Endothelial cell of umbilical vein (primary cell): ENCODE measurements at regions not wholly inside any gene's neighbourhood (a gene's known extent, or its start where the extent isn't known, plus 50 kb on each side); places are given as distances from the start of the nearest gene placed in this dataset.

Source experiments
- BruUV-seq: library from RNA; stranded (reverse); fragments of 400-500 nt; replicated peaks from 2 replicates; lab custom pipeline; 2021; lab: Mats Ljungman, UMichigan
- CTCF ChIA-PET: fragments of 300-600, 350-600 bp; sonication (Branson Sonifier 250); formaldehyde crosslinking; loops from one replicate; lab custom pipeline; 2021; ENCODE audit warnings: antibody characterized with exemption, inconsistent platforms; lab: Charles Lee
- POLR2A ChIA-PET: fragments of 300-600, 350-600 bp; sonication (Branson Sonifier 250); formaldehyde crosslinking; loops from one replicate; lab custom pipeline; 2021; ENCODE audit warnings: antibody characterized with exemption, inconsistent platforms; lab: Charles Lee
- DNase-seq: peaks from one replicate; pipeline ENCODE4 v3.0.0-alpha.2; 2011; ENCODE audit warnings: low read depth, low spot score
- FAIRE-seq: peaks from 2 replicates; lab custom pipeline; 2011; peaks lifted over from hg19 to GRCh38; lab: Jason Lieb, UNC
- H2AFZ ChIP-seq: 2 replicates; pipeline ENCODE4 v1.6.0; 2012; ENCODE audit warnings: low read depth, low read length, control low read depth, inconsistent platforms
- H3K27ac ChIP-seq: 2 replicates; pipeline ENCODE4 v1.5.1; 2011; ENCODE audit warnings: low read depth, mild to moderate bottlenecking, control low read depth, low read length, moderate library complexity; ENCODE audit not compliant: insufficient read depth
- H3K27me3 ChIP-seq, 2 experiments: 2 replicates each; pipeline versions ENCODE4 v1.6.0 to v1.6.1; 2011; ENCODE audit warnings: low read length in 2 of 2, mixed read lengths in 1 of 2; ENCODE audit not compliant: control insufficient read depth in 2 of 2, insufficient read depth in 2 of 2
- H3K36me3 ChIP-seq, 2 experiments: 2 replicates in 1 of 2; 3 replicates in 1 of 2; pipeline ENCODE4 v1.5.1; 2011; ENCODE audit warnings: low read length in 2 of 2, mild to moderate bottlenecking in 1 of 2, moderate library complexity in 1 of 2; ENCODE audit not compliant: control insufficient read depth in 2 of 2, insufficient read depth in 2 of 2; ENCODE audit errors: extremely low read depth in 1 of 2
- H3K4me1 ChIP-seq: 3 replicates; pipeline ENCODE4 v1.5.1; 2011; ENCODE audit warnings: mild to moderate bottlenecking, low read length; ENCODE audit not compliant: control insufficient read depth, insufficient read depth; ENCODE audit errors: extremely low read depth
- H3K4me2 ChIP-seq: 2 replicates; pipeline ENCODE4 v1.6.1; 2011; ENCODE audit warnings: low read length, control low read depth, mixed read lengths; ENCODE audit not compliant: insufficient read depth
- H3K4me3 ChIP-seq, 3 experiments: fragments of 200-600 bp in 1 of 3; sonication (generic), shearing (Covaris generic) in 1 of 3; replicated peaks in 1 of 3; 2 replicates each; pipeline ENCODE4 v1.5.1; 2011 to 2016; ENCODE audit warnings: control low read depth in 3 of 3, low read length in 3 of 3, mild to moderate bottlenecking in 2 of 3, inconsistent platforms in 1 of 3, low read depth in 1 of 3, moderate library complexity in 1 of 3; ENCODE audit not compliant: insufficient read depth in 1 of 3
- H3K79me2 ChIP-seq: 2 replicates; pipeline ENCODE4 v1.6.0; 2012; ENCODE audit warnings: low read length, inconsistent platforms; ENCODE audit not compliant: control insufficient read depth, insufficient read depth
- H3K9ac ChIP-seq: replicated peaks from 2 replicates; pipeline ENCODE3; 2011; ENCODE audit warnings: low read length, control low read depth; ENCODE audit not compliant: insufficient read depth; ENCODE audit errors: extremely low read depth
- H3K9me1 ChIP-seq: replicated peaks from 3 replicates; pipeline ENCODE4 v1.6.0; 2011; ENCODE audit warnings: mild to moderate bottlenecking, low read length; ENCODE audit not compliant: control insufficient read depth, insufficient read depth; ENCODE audit errors: extremely low read depth
- H3K9me3 ChIP-seq: replicated peaks from 2 replicates; pipeline ENCODE4 v1.5.1; 2012; ENCODE audit warnings: low read length, inconsistent platforms; ENCODE audit not compliant: control insufficient read depth, insufficient read depth
- H4K20me1 ChIP-seq: replicated peaks from 2 replicates; pipeline ENCODE3; 2011; ENCODE audit warnings: mild to moderate bottlenecking, low read length; ENCODE audit not compliant: control insufficient read depth, insufficient read depth; ENCODE audit errors: extremely low read depth
- CTCF ChIP-seq, 2 donors: IDR thresholded peaks; 1 replicate in 1 of 2; 2 replicates in 1 of 2; pipeline ENCODE4 v1.5.1; 2011; ENCODE audit warnings: low read length in 2 of 2, mild to moderate bottlenecking in 2 of 2, moderate library complexity in 2 of 2, control low read depth in 1 of 2, inconsistent platforms in 1 of 2, low read depth in 1 of 2; ENCODE audit not compliant: insufficient read depth in 1 of 2; ENCODE audit errors: extremely low read depth in 1 of 2
- EZH2 ChIP-seq: IDR thresholded peaks from 2 replicates; pipeline ENCODE4 v1.6.1; 2012; ENCODE audit warnings: borderline replicate concordance, low read depth, mild to moderate bottlenecking, moderate library complexity, low read length, inconsistent platforms; ENCODE audit not compliant: severe bottlenecking
- FOS ChIP-seq: IDR thresholded peaks from 2 replicates; pipeline ENCODE4 v1.6.1; 2011; ENCODE audit warnings: mild to moderate bottlenecking, low read length, moderate library complexity, borderline replicate concordance; ENCODE audit not compliant: insufficient read depth
- GATA2 ChIP-seq: IDR thresholded peaks from 2 replicates; pipeline ENCODE4 v1.7.0; 2011; ENCODE audit warnings: low read depth, mild to moderate bottlenecking, moderate library complexity, mixed read lengths, low read length; ENCODE audit not compliant: insufficient read length, insufficient read depth
- JUN ChIP-seq: IDR thresholded peaks from 2 replicates; pipeline ENCODE4 v1.6.1; 2011; ENCODE audit warnings: borderline replicate concordance, low read depth; ENCODE audit not compliant: insufficient read length, insufficient read depth
- MAX ChIP-seq: IDR thresholded peaks from 2 replicates; pipeline ENCODE4 v1.6.1; 2011; ENCODE audit not compliant: insufficient read depth, insufficient read length
- MYC ChIP-seq: IDR thresholded peaks from one replicate; pipeline ENCODE4 v1.6.1; 2011; ENCODE audit warnings: mild to moderate bottlenecking, low read depth, low read length
- POLR2A ChIP-seq: IDR thresholded peaks from 2 replicates; pipeline ENCODE4 v1.6.1; 2012; ENCODE audit warnings: low read depth, mild to moderate bottlenecking, control low read depth, low read length
- POLR2AphosphoS5 ChIP-seq: IDR thresholded peaks from 2 replicates; pipeline ENCODE4 v1.6.1; 2012; ENCODE audit warnings: low read depth, mild to moderate bottlenecking, control low read depth, low read length, moderate library complexity; ENCODE audit not compliant: insufficient read depth
- dilution Hi-C: fragments of 300-500 bp; cut with MboI; formaldehyde crosslinking; loops from one replicate; pipeline ENCODE4 v1.15.0; 2019; ENCODE audit warnings: low sequenced_read_pairs; ENCODE audit not compliant: extremely low pct_ligation_motif_present
- intact Hi-C: fragments of 100-400 bp; cut with micrococcal nuclease; formaldehyde crosslinking; loops from one replicate; pipeline ENCODE4 v1.10.0; 2022

GRCh38 chr15:87631093-87631492, 625.4 kb downstream of the NTRK3 start:
- FAIRE-seq (no peak), DNase-seq (no peak)
- H3K4me3 ChIP-seq = no peak overlapping the region
- H3K4me1 ChIP-seq = no peaks in the 10 kb centered on the region
- no peak overlapping the region for H3K4me2 ChIP-seq
- no peak for TF ChIP-seq FOS
- TF ChIP-seq POLR2A = no peak
- no peak for TF ChIP-seq MYC
- TF ChIP-seq MAX = no peak
- H3K9me3 ChIP-seq = no peaks in the 10 kb centered on the region
- BruUV-seq = no TSS peak
- H3K27ac ChIP-seq = no peak overlapping the region
- no peaks in the 10 kb centered on the region for H3K36me3 ChIP-seq
- dilution Hi-C loops = no loop called here
- H3K9ac ChIP-seq = no peak overlapping the region
- no peaks in the 10 kb centered on the region for H4K20me1 ChIP-seq
- H3K9me1 ChIP-seq = no peaks in the 10 kb centered on the region
- ChIA-PET CTCF (no interaction called here), POLR2A (no interaction called here)
- no peaks in the 10 kb centered on the region for H3K79me2 ChIP-seq
- intact Hi-C loops = no loop called here
- H3K27me3 ChIP-seq = no peaks in the 10 kb centered on the region
- H2AFZ ChIP-seq = no peak overlapping the region

DNA sequence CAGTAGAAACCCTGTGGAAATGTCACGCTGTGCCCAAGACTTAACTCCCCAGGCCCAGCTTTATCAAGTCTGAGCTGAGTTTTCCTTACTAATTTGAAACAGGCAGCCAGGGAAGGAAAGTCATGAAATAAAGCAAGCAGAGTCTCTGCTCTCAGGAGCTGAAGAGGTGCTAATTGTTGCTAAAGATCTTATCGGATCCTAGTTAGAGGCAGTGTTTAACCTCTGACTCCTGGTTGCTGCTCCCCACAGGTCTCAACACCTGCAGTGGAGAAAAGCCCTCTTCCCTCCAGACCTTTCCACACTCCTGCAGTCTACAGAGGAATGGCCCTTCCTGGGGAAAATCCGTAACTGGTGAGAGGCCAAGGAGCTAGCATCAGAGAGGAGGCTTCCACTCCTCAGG, 628.2 kb downstream of the NTRK3 start:
- no peak overlapping the region for H3K27ac ChIP-seq
- H3K4me3 ChIP-seq = no peak overlapping the region
- ChIA-PET CTCF (no interaction called here), POLR2A (no interaction called here)
- intact Hi-C loops (no loop called here), dilution Hi-C loops (no loop called here)
- no peaks in the 10 kb centered on the region for H4K20me1 ChIP-seq
- H3K9me1 ChIP-seq = no peaks in the 10 kb centered on the region
- H3K36me3 ChIP-seq = no peaks in the 10 kb centered on the region
- BruUV-seq = no TSS peak
- no peak overlapping the region for H3K4me2 ChIP-seq
- no peaks in the 10 kb centered on the region for H3K9me3 ChIP-seq
- no peaks in the 10 kb centered on the region for H3K4me1 ChIP-seq
- no peaks in the 10 kb centered on the region for H3K79me2 ChIP-seq
- TF ChIP-seq GATA2 = no peak
- no peak for TF ChIP-seq FOS
- TF ChIP-seq JUN = no peak
- TF ChIP-seq MAX = no peak
- TF ChIP-seq MYC = no peak
- TF ChIP-seq POLR2A = no peak
- no peak for TF ChIP-seq CTCF (IDR thresholded peaks at IDR 0.05; ENCODE audit: extremely low read depth in 1 of 2, insufficient read depth in 1 of 2, low read depth in 1 of 2, low read length in 2 of 2)
- no peak for TF ChIP-seq POLR2AphosphoS5
- TF ChIP-seq EZH2 = no peak
- H3K9ac ChIP-seq = no peak overlapping the region
- no peak overlapping the region for H2AFZ ChIP-seq
- DNase-seq (no peak), FAIRE-seq (no peak)
- no peaks in the 10 kb centered on the region for H3K27me3 ChIP-seq
